Hematopoietic multipotent progenitor cell (in vitro differentiated cells): ENCODE measurements at regions not wholly inside any gene's neighbourhood (a gene's known extent, or its start where the extent isn't known, plus 50 kb on each side); places are given as distances from the start of the nearest gene placed in this dataset.

Experiments used
- DNase-seq, 3 donors: peaks; one replicate each; pipeline ENCODE4 v3.0.0-alpha.2; 2011 to 2015; ENCODE audit warnings: low read depth in 2 of 3, low spot score in 2 of 3

DNA sequence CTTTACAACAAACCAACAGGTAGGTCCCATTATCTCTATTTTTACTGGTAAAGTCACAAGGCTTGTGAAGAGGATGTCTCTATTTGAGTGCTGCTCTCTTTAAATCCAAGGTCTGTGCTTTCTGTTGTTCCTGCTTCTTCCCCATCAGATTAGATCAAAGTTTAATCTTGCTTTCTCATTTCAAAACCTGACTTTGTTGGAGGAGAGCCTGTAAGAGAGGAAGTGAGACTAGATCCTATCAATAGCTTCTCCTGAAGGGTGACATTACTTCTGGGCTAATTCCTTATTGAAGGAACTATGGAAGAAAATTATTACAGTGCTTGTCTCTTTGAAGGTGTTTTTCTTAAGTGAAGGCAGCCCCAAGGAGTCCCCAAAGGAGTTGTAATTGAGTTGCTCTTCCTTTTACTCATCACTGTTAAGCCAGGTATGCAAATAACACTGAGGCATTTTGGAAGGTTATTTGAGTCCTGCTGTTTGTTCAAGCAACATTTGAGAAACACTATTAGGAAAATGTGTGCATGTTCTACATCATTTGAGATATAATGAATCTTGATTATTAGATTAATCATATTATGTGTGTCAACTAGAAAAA, 146.2 kb upstream of the MBL2 start:
- no peak for DNase-seq

GRCh38 chr10:52915391-52915790, 142.8 kb upstream of the MBL2 start:
- DNase-seq = no peak

- DNase-seq = no peak
Measured at GRCh38 chr10:52911163-52911562, 138.6 kb upstream of the MBL2 start.

- no peak for DNase-seq
Measured at GRCh38 chr10:52908478-52908877, 135.9 kb upstream of the MBL2 start.

DNA sequence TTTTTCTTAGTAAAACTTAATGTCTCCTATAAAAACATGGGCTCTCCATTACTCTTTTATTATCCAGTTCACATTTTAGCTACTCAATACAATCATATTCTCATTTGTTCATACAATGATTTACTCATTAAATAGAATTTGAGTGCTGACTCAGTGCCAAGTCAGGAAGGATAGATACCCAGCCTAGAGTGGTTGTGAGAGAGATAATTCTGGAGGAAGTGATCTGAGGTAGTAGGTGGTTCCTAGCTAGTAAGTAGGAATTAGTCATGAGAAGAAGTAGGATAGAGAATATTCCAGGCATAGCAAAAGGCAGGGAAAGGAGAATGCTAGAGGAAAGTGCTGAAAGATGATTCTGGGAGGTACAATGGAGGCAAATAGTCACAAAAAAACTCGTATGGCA, 133.5 kb upstream of the MBL2 start:
- no peak for DNase-seq

GRCh38 chr10:52903397-52903938, 130.9 kb upstream of the MBL2 start:
- DNase-seq = no peak

DNA sequence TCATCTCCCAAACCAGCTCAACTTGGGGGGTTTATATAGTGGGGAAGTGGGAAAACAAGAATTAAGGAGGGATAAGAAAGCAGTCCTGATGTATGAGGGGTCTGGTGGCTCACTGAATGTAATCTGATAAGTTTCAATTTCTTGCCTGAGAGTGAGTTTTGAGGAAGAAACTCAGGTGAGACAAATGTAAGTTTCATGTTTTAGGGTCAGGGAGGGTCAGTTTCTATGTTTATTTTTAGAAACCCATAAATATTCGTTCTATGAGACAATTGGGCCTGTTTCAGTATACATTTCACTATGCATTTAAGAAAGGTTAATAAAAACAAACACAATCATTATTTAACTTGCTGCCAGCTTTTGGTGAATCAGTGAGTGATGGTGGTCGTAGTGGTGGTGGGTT, 128.0 kb upstream of the MBL2 start:
- no peak for DNase-seq

DNA sequence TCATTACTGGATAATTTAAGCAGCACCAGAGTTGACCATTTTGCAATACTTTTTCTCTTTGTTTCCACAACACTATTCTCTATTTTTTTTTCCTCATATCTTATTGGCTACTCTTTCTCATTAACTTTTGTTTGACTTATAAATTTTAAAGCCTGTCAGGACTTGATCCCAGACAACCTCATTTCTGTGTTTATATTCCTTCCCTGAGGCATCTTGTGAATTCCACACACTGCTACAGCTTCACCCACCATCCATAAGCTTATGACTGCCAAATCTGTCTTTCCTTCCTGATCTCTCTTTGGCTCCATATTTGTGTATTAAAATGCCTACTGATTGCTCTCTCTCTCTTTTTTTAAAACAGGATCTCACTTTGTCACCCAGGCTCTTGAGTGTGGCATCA, 124.6 kb upstream of the MBL2 start:
- DNase-seq = no peak

DNA sequence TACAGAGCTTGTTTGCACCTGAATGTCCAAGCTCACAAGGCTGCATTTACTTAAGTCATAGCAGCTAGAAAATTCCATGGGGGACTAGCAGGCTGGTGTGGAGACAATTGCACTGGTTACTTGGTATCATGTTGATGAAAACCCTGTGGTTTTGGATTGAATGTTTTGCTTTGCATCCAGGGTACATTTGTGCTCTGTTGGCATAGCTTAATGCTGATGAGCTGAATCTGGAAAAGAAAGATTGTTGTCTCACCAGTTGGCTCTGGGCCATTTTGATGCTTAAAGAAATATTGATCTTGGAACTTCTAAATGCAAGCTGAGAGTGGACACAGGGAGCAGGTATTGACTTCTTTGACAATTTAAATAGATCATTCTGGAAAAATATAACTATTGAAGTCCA, 122.5 kb upstream of the MBL2 start:
- DNase-seq = no peak

GRCh38 chr10:52890281-52890680, 117.7 kb upstream of the MBL2 start:
- no peak for DNase-seq

- no peak for DNase-seq
Measured at GRCh38 chr10:52889611-52890010, 117.0 kb upstream of the MBL2 start.

- peak in 2 of 3 donors; percentile 44 to 71 for DNase-seq
Measured at GRCh38 chr10:52883996-52884871, 111.7 kb upstream of the MBL2 start.

GRCh38 chr10:52879091-52879807, 106.7 kb upstream of the MBL2 start:
- DNase-seq = no peak

DNA sequence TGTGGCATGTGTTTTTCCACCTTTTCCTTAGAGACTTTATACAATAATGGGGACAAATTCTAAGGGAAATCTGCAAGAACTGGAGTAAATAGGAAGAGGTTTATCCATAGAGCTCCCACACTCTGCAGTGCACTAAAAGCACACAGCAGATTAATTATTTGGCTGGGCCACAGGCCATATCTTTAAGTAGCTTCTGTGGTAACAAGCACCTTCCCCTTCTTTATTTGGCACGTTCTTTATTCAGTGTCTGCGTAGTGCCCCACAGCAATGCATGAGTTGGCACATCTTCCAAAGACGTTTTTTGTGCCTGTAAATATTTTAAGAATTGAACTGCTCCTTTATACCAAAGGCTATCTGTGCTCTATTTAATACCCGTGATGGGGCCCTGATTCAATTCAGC, 104.9 kb upstream of the MBL2 start:
- DNase-seq = peak in 1 of 3 donors; percentile 57

GRCh38 chr10:52875336-52875735, 102.8 kb upstream of the MBL2 start:
- DNase-seq = no peak

- no peak for DNase-seq
Measured at GRCh38 chr10:52874581-52874980, 102.0 kb upstream of the MBL2 start.

DNA sequence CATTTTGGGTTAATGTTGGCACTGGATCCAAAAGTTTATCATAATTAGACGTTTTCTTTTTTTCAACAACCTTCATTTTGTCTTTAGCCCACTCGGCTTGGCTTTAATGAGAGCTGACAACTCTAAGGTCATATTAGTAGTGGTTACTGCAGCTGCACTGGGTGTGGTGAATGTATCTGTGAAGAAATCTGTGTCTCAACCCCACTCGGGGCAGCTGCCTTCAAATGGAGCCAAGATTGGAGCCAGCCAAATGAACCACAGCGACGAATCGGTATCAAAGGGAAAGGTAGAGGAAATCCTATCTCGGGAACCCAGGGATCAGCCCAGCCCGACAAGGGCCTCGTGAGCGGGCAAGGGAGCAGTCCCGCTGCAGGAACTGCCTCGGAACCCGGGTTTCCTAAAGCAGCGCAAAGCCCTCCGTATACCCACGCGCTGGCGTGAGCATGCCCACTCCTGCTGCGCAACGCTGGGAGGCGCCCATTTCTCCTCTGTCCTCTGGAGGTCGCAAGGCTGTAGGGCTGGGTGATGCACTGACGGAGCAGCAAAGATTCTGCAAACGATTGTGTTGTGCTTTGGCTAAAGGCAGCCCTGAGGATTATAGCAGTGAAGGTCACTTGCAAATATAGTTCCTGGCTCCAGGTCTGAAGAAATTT, 98.7 kb upstream of the MBL2 start:
- no peak for DNase-seq

- no peak for DNase-seq
Measured at GRCh38 chr10:52870562-52870961, 98.0 kb upstream of the MBL2 start.

DNA sequence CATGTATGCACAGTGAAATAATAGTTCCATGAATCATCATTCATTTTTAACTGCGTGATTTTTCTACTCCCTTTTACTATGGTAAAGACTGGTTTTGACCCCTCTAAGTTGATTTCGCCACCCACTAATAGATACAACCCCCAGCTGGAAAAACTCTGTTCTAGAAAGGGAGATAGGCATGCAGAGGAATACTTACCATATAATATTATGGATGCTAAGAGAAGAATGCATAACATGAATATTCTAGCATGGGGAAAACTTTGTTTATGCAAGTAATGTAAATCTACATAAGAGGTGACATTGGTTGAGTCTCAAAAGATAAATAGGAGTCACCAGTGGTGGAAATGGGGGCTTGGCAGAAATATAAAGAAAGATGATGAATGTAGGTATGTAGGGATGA, 97.3 kb upstream of the MBL2 start:
- DNase-seq = no peak

DNA sequence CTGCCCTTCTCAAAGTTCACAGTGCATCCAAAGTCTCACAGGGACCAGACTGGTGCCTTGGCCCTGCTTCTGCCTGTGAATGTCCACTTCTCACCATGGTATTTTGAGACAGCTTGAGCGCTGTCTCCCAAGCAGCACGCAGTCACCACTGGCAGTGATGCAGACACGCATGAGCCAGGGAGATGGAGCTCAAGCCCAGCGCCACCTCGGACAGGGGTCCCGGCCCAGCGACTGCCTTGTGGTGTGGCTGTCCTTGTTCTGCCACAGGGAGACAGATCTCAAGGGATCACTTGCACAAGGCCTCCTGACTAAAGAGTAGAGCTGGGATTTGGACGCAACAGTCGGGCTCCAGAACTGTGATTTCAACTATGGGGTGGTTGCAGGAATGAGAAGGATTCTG, 92.6 kb upstream of the MBL2 start:
- DNase-seq = no peak
